ENCODE measurements at regions not wholly inside any gene's neighbourhood (a gene's known extent, or its start where the extent isn't known, plus 50 kb on each side); places are given as distances from the start of the nearest gene placed in this dataset.
A peak's percentile ranks its signal among the peaks of the same experiment; 100 is the strongest.

- Histone ChIP-seq H2BK5ac (ENCODE audit: low read depth, low read length, poor library complexity, severe bottlenecking) (no peak overlapping the region), H3K23ac (ENCODE audit: low read length in 2 of 2) (no peak overlapping the region), H3K36me3 (ENCODE audit: control insufficient read depth in 1 of 2, insufficient read depth in 2 of 2, low read depth in 1 of 2, low read length in 2 of 2) (no peaks in the 10 kb centered on the region), H4K8ac (ENCODE audit: low read length) (no peak overlapping the region), H2BK120ac (ENCODE audit: low read depth, low read length) (no peak overlapping the region), H3K79me1 (replicated peaks; ENCODE audit: low read length, poor library complexity, severe bottlenecking) (no peaks in the 10 kb centered on the region), H2AK5ac (ENCODE audit: low read length, severe bottlenecking) (no peak overlapping the region), H2BK15ac (ENCODE audit: low read depth, poor library complexity, severe bottlenecking) (no peak overlapping the region), H3K9ac (ENCODE audit: low read length) (no peak overlapping the region), H3K27me3 (ENCODE audit: control insufficient read depth in 1 of 2, insufficient read depth in 1 of 2, low read length in 2 of 2) (peaks cover 0 to 7% of the 10 kb centered on the region in 2 experiments), H3K14ac (ENCODE audit: low read length in 2 of 2) (no peak overlapping the region), H3K4ac (ENCODE audit: low read depth in 1 of 2, low read length in 2 of 2) (no peak overlapping the region), H3K18ac (ENCODE audit: low read depth in 1 of 2, low read length in 2 of 2) (no peak overlapping the region), H3K4me2 (ENCODE audit: low read length, poor library complexity, severe bottlenecking) (no peak overlapping the region), H3K4me3 (ENCODE audit: insufficient read depth in 1 of 2, low read depth in 1 of 2, low read length in 2 of 2) (no peak overlapping the region), H2BK12ac (ENCODE audit: low read length in 2 of 2) (no peak overlapping the region), H2AFZ (ENCODE audit: low read depth, low read length) (no peak overlapping the region), H3K27ac (ENCODE audit: low read length, poor library complexity, severe bottlenecking) (no peak overlapping the region), H3K9me3 (ENCODE audit: control insufficient read depth, low read length) (no peaks in the 10 kb centered on the region), H3K4me1 (ENCODE audit: control insufficient read depth, insufficient read depth, low read depth, low read length) (no peaks in the 10 kb centered on the region), H4K91ac (ENCODE audit: low read length) (no peak overlapping the region)
- 85% methylated on average over 3 of the region's 3 CpGs for WGBS
- DNase-seq = no peak
These were observed 95.4 kb downstream of the KCNE4 start for GRCh38 chr2:223147431-223147830.

GRCh38 chr2:223148516-223148915, 96.5 kb downstream of the KCNE4 start:
- Histone ChIP-seq H4K8ac (ENCODE audit: low read length) (no peak overlapping the region), H3K14ac (ENCODE audit: low read length in 2 of 2) (no peak overlapping the region), H3K4ac (ENCODE audit: low read depth in 1 of 2, low read length in 2 of 2) (no peak overlapping the region), H2AFZ (ENCODE audit: low read depth, low read length) (no peak overlapping the region), H2BK5ac (ENCODE audit: low read depth, low read length, poor library complexity, severe bottlenecking) (no peak overlapping the region), H3K27me3 (ENCODE audit: control insufficient read depth in 1 of 2, insufficient read depth in 1 of 2, low read length in 2 of 2) (peaks cover 0 to 8% of the 10 kb centered on the region in 2 experiments), H3K4me3 (ENCODE audit: insufficient read depth in 1 of 2, low read depth in 1 of 2, low read length in 2 of 2) (no peak overlapping the region), H2BK120ac (ENCODE audit: low read depth, low read length) (no peak overlapping the region), H2BK15ac (ENCODE audit: low read depth, poor library complexity, severe bottlenecking) (no peak overlapping the region), H3K79me1 (replicated peaks; ENCODE audit: low read length, poor library complexity, severe bottlenecking) (no peaks in the 10 kb centered on the region), H2AK5ac (ENCODE audit: low read length, severe bottlenecking) (no peak overlapping the region), H3K36me3 (ENCODE audit: control insufficient read depth in 1 of 2, insufficient read depth in 2 of 2, low read depth in 1 of 2, low read length in 2 of 2) (no peaks in the 10 kb centered on the region), H4K91ac (ENCODE audit: low read length) (no peak overlapping the region), H3K4me2 (ENCODE audit: low read length, poor library complexity, severe bottlenecking) (no peak overlapping the region), H3K9me3 (ENCODE audit: control insufficient read depth, low read length) (no peaks in the 10 kb centered on the region), H3K9ac (ENCODE audit: low read length) (no peak overlapping the region), H3K18ac (ENCODE audit: low read depth in 1 of 2, low read length in 2 of 2) (no peak overlapping the region), H3K4me1 (ENCODE audit: control insufficient read depth, insufficient read depth, low read depth, low read length) (no peaks in the 10 kb centered on the region), H3K23ac (ENCODE audit: low read length in 2 of 2) (no peak overlapping the region), H2BK12ac (ENCODE audit: low read length in 2 of 2) (no peak overlapping the region), H3K27ac (ENCODE audit: low read length, poor library complexity, severe bottlenecking) (no peak overlapping the region)
- 89% methylated on average over 3 of the region's 3 CpGs for whole genome bisulfite sequencing
- no peak for DNase-seq

GRCh38 chr2:223155956-223156355, 104.0 kb downstream of the KCNE4 start:
- H2BK15ac ChIP-seq (ENCODE audit: low read depth, poor library complexity, severe bottlenecking) = no peak overlapping the region
- H2BK12ac ChIP-seq (ENCODE audit: low read length in 2 of 2) = no peak overlapping the region
- H3K4me3 ChIP-seq (ENCODE audit: insufficient read depth in 1 of 2, low read depth in 1 of 2, low read length in 2 of 2) = no peak overlapping the region
- H3K4me1 ChIP-seq (ENCODE audit: control insufficient read depth, insufficient read depth, low read depth, low read length) = no peaks in the 10 kb centered on the region
- no peak overlapping the region for H2BK5ac ChIP-seq (ENCODE audit: low read depth, low read length, poor library complexity, severe bottlenecking)
- H3K9me3 ChIP-seq (ENCODE audit: control insufficient read depth, low read length) = no peaks in the 10 kb centered on the region
- no peaks in the 10 kb centered on the region for H3K79me1 ChIP-seq (replicated peaks; ENCODE audit: low read length, poor library complexity, severe bottlenecking)
- H3K4ac ChIP-seq (ENCODE audit: low read depth in 1 of 2, low read length in 2 of 2) = no peak overlapping the region
- H3K27ac ChIP-seq (ENCODE audit: low read length, poor library complexity, severe bottlenecking) = no peak overlapping the region
- no peak overlapping the region for H3K4me2 ChIP-seq (ENCODE audit: low read length, poor library complexity, severe bottlenecking)
- no peaks in the 10 kb centered on the region for H3K36me3 ChIP-seq (ENCODE audit: control insufficient read depth in 1 of 2, insufficient read depth in 2 of 2, low read depth in 1 of 2, low read length in 2 of 2)
- H2AFZ ChIP-seq (ENCODE audit: low read depth, low read length) = no peak overlapping the region
- no peak overlapping the region for H3K23ac ChIP-seq (ENCODE audit: low read length in 2 of 2)
- no peak overlapping the region for H4K91ac ChIP-seq (ENCODE audit: low read length)
- H2AK5ac ChIP-seq (ENCODE audit: low read length, severe bottlenecking) = no peak overlapping the region
- H3K9ac ChIP-seq (ENCODE audit: low read length) = no peak overlapping the region
- H2BK120ac ChIP-seq (ENCODE audit: low read depth, low read length) = no peak overlapping the region
- no peak overlapping the region for H3K14ac ChIP-seq (ENCODE audit: low read length in 2 of 2)
- DNase-seq = no peak
- no peak overlapping the region for H4K8ac ChIP-seq (ENCODE audit: low read length)
- H3K27me3 ChIP-seq (ENCODE audit: control insufficient read depth in 1 of 2, insufficient read depth in 1 of 2, low read length in 2 of 2) = peaks cover 0 to 18% of the 10 kb centered on the region in 2 experiments
- H3K18ac ChIP-seq (ENCODE audit: low read depth in 1 of 2, low read length in 2 of 2) = no peak overlapping the region

GRCh38 chr2:223161873-223162458, 110.0 kb downstream of the KCNE4 start:
- H3K79me1 ChIP-seq (replicated peaks; ENCODE audit: low read length, poor library complexity, severe bottlenecking) = no peaks in the 10 kb centered on the region
- H3K27me3 ChIP-seq (ENCODE audit: control insufficient read depth in 1 of 2, insufficient read depth in 1 of 2, low read length in 2 of 2) = peaks cover 0 to 2% of the 10 kb centered on the region in 2 experiments
- no peak for DNase-seq
- peak overlapping the region in 1 of 2 experiments; percentile 12 for H3K14ac ChIP-seq (ENCODE audit: low read length in 2 of 2)
- no peak overlapping the region for H2BK5ac ChIP-seq (ENCODE audit: low read depth, low read length, poor library complexity, severe bottlenecking)
- H3K36me3 ChIP-seq (ENCODE audit: control insufficient read depth in 1 of 2, insufficient read depth in 2 of 2, low read depth in 1 of 2, low read length in 2 of 2) = no peaks in the 10 kb centered on the region
- H3K27ac ChIP-seq (ENCODE audit: low read length, poor library complexity, severe bottlenecking) = no peak overlapping the region
- H4K91ac ChIP-seq (ENCODE audit: low read length) = no peak overlapping the region
- no peak overlapping the region for H3K4me2 ChIP-seq (ENCODE audit: low read length, poor library complexity, severe bottlenecking)
- no peaks in the 10 kb centered on the region for H3K4me1 ChIP-seq (ENCODE audit: control insufficient read depth, insufficient read depth, low read depth, low read length)
- no peak overlapping the region for H2BK120ac ChIP-seq (ENCODE audit: low read depth, low read length)
- no peak overlapping the region for H2AK5ac ChIP-seq (ENCODE audit: low read length, severe bottlenecking)
- H2BK12ac ChIP-seq (ENCODE audit: low read length in 2 of 2) = no peak overlapping the region
- H2AFZ ChIP-seq (ENCODE audit: low read depth, low read length) = no peak overlapping the region
- WGBS = 96% methylated on average over 8 of the region's 8 CpGs
- no peak overlapping the region for H4K8ac ChIP-seq (ENCODE audit: low read length)
- no peak overlapping the region for H3K4me3 ChIP-seq (ENCODE audit: insufficient read depth in 1 of 2, low read depth in 1 of 2, low read length in 2 of 2)
- H3K23ac ChIP-seq (ENCODE audit: low read length in 2 of 2) = no peak overlapping the region
- no peak overlapping the region for H3K18ac ChIP-seq (ENCODE audit: low read depth in 1 of 2, low read length in 2 of 2)
- no peak overlapping the region for H3K4ac ChIP-seq (ENCODE audit: low read depth in 1 of 2, low read length in 2 of 2)
- no peak overlapping the region for H2BK15ac ChIP-seq (ENCODE audit: low read depth, poor library complexity, severe bottlenecking)
- no peak overlapping the region for H3K9ac ChIP-seq (ENCODE audit: low read length)
- no peaks in the 10 kb centered on the region for H3K9me3 ChIP-seq (ENCODE audit: control insufficient read depth, low read length)

Measured in mesenchymal stem cell (in vitro differentiated cells and primary cell).